ENCODE measurements at regions not wholly inside any gene's neighbourhood (a gene's known extent, or its start where the extent isn't known, plus 50 kb on each side); places are given as distances from the start of the nearest gene placed in this dataset.

DNA sequence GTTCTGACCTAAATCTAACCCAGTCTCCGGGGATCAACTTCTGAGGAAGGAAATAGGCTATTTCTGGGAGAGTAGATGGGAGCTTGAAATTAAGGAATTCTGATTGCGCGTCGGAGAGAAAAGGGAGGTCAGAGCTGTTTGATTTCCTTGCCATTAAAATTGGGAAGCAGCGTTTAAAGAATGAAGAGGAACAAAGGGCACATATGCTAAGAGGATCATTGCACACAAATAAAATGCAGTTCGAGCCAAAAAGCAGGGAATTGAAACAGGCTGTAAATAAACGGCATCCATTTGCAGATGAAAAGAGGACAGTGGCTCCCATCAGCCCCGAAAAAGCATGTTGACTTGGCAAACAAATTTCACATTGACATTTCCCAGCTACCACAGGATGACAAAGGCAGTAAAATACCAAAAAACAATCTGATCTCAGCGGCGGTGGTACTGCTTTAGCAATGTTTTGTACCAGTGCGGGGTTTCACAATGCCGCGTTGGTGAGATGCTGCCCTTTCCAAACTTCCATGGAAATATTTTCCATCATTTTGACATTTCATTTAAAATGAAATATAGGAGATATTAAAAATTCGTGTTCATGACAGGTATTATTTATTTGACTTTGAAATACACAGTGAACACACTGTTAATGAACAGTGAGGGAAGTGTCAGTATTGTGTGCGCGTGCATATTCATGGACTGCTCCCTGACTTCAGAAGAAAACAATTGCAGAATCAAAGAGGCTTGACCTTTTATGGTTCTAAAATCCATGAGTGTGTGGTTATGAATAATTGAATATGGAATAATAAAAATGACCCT, 108.8 kb downstream of the SQOR start:
- no peaks in the 10 kb centered on the region for H3K4me1 ChIP-seq (ENCODE audit: control insufficient read depth in 3 of 3, insufficient read depth in 3 of 3, low read length in 3 of 3)
- no peak overlapping the region for H3K27ac ChIP-seq (ENCODE audit: low read depth, low read length)
- H3K9ac ChIP-seq (ENCODE audit: low read depth in 1 of 3, low read length in 3 of 3) = no peak overlapping the region
- H3K9me3 ChIP-seq (ENCODE audit: control insufficient read depth in 3 of 3, low read length in 3 of 3) = no peaks in the 10 kb centered on the region
- no peaks in the 10 kb centered on the region for H3K36me3 ChIP-seq (ENCODE audit: control insufficient read depth in 3 of 3, insufficient read depth in 3 of 3, low read length in 3 of 3)
- peaks cover 0 to 2% (median 0%) of the 10 kb centered on the region in 3 donors for H3K27me3 ChIP-seq (ENCODE audit: control insufficient read depth in 3 of 3, insufficient read depth in 3 of 3, low read length in 3 of 3)
- H3K4me3 ChIP-seq (ENCODE audit: low read length in 3 of 3) = no peak overlapping the region

DNA sequence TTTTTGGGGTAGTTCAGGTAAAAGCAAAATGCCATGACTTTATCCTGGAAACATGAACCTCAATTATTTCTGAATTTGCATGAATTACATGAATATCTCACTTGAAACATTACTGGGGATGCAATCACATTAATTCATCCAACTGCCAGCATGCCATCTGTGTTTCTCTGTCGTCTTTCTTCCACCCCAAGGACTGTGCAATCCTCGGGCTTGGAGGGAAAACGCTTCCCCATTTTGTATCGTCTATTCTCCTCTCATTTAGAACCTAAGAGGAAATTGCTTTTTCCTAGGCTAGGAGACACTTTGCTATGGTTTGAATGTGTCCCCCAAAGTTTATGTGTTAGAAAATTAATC, 109.4 kb downstream of the SQOR start:
- no peaks in the 10 kb centered on the region for H3K4me1 ChIP-seq (ENCODE audit: control insufficient read depth in 3 of 3, insufficient read depth in 3 of 3, low read length in 3 of 3)
- no peak overlapping the region for H3K27ac ChIP-seq (ENCODE audit: low read depth, low read length)
- H3K4me3 ChIP-seq (ENCODE audit: low read length in 3 of 3) = no peak overlapping the region
- no peaks in the 10 kb centered on the region for H3K36me3 ChIP-seq (ENCODE audit: control insufficient read depth in 3 of 3, insufficient read depth in 3 of 3, low read length in 3 of 3)
- H3K27me3 ChIP-seq (ENCODE audit: control insufficient read depth in 3 of 3, insufficient read depth in 3 of 3, low read length in 3 of 3) = peaks cover 0 to 2% (median 0%) of the 10 kb centered on the region in 3 donors
- H3K9ac ChIP-seq (ENCODE audit: low read depth in 1 of 3, low read length in 3 of 3) = no peak overlapping the region
- H3K9me3 ChIP-seq (ENCODE audit: control insufficient read depth in 3 of 3, low read length in 3 of 3) = no peaks in the 10 kb centered on the region

DNA sequence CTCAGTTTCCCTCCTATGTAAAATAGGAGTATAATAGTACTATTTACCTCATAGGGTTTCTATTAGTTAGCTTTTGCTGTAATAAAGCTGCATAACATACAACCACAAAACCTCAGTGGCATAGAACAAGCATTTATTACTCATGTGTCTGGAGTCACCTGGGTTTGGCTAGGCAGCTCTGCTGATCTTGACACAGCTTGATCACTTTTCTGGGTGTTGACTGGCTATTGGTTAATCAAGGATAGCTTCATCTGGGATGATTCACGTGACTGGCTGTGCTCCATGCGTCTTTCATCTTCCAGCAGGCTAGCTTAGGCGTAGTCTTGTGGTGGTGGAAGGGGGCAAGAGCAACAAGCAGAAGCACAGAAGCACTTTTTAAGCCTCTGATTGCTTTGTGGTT, 112.6 kb downstream of the SQOR start:
- Histone ChIP-seq H3K27ac (ENCODE audit: low read depth, low read length) (no peak overlapping the region), H3K9ac (ENCODE audit: low read depth in 1 of 3, low read length in 3 of 3) (no peak overlapping the region), H3K36me3 (ENCODE audit: control insufficient read depth in 3 of 3, insufficient read depth in 3 of 3, low read length in 3 of 3) (no peaks in the 10 kb centered on the region), H3K4me1 (ENCODE audit: control insufficient read depth in 3 of 3, insufficient read depth in 3 of 3, low read length in 3 of 3) (no peaks in the 10 kb centered on the region), H3K27me3 (ENCODE audit: control insufficient read depth in 3 of 3, insufficient read depth in 3 of 3, low read length in 3 of 3) (no peaks in the 10 kb centered on the region), H3K4me3 (ENCODE audit: low read length in 3 of 3) (no peak overlapping the region), H3K9me3 (ENCODE audit: control insufficient read depth in 3 of 3, low read length in 3 of 3) (no peaks in the 10 kb centered on the region)

DNA sequence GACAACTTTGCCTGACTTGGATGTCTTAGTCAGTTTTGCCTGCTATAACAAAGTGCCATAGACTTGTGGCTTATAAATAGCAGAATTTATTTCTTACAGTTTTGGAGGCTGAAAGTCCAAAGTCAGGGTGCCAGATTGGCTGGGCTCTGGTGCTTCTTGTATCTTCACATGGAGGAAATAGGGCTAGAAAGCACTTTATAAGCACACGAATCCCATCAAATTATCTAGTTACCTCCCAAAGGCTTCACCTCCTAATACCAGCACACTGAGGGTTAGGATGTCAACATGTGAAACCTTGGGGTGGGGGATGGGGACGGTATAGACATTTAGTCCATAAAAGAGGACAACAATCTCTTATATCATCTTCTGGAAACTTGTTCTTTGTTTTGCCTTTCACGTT, 116.8 kb downstream of the SQOR start:
- Histone ChIP-seq H3K4me1 (ENCODE audit: control insufficient read depth in 3 of 3, insufficient read depth in 3 of 3, low read length in 3 of 3) (no peaks in the 10 kb centered on the region), H3K9ac (ENCODE audit: low read depth in 1 of 3, low read length in 3 of 3) (no peak overlapping the region), H3K27ac (ENCODE audit: low read depth, low read length) (no peak overlapping the region), H3K9me3 (ENCODE audit: control insufficient read depth in 3 of 3, low read length in 3 of 3) (no peaks in the 10 kb centered on the region), H3K36me3 (ENCODE audit: control insufficient read depth in 3 of 3, insufficient read depth in 3 of 3, low read length in 3 of 3) (no peaks in the 10 kb centered on the region), H3K4me3 (ENCODE audit: low read length in 3 of 3) (no peak overlapping the region), H3K27me3 (ENCODE audit: control insufficient read depth in 3 of 3, insufficient read depth in 3 of 3, low read length in 3 of 3) (no peaks in the 10 kb centered on the region)

DNA sequence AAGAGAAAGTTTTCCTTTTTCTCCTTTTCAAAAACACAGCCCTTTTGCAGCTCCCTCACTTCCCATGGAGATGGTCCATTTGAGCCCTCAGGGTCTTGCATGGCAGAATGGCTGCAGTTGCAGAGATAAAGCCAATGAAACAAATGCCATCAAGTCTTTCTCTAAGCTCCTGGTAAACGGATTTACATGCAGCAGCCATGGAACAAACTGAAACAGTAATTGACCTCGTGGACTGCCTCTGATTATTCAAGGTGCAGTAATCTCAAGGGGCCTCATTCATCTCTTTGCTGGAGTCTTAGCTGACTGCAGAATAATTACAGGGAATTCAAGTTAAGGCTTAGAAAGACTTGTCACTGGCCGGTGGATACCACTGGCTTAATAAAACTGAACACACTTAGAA, 125.1 kb downstream of the SQOR start:
- Histone ChIP-seq H3K4me1 (ENCODE audit: control insufficient read depth in 3 of 3, insufficient read depth in 3 of 3, low read length in 3 of 3) (no peaks in the 10 kb centered on the region), H3K27me3 (ENCODE audit: control insufficient read depth in 3 of 3, insufficient read depth in 3 of 3, low read length in 3 of 3) (peaks cover 0 to 3% (median 2%) of the 10 kb centered on the region in 3 donors), H3K27ac (ENCODE audit: low read depth, low read length) (no peak overlapping the region), H3K9me3 (ENCODE audit: control insufficient read depth in 3 of 3, low read length in 3 of 3) (peaks cover 0 to 2% (median 0%) of the 10 kb centered on the region in 3 donors), H3K9ac (ENCODE audit: low read depth in 1 of 3, low read length in 3 of 3) (no peak overlapping the region), H3K4me3 (ENCODE audit: low read length in 3 of 3) (no peak overlapping the region), H3K36me3 (ENCODE audit: control insufficient read depth in 3 of 3, insufficient read depth in 3 of 3, low read length in 3 of 3) (no peaks in the 10 kb centered on the region)

DNA sequence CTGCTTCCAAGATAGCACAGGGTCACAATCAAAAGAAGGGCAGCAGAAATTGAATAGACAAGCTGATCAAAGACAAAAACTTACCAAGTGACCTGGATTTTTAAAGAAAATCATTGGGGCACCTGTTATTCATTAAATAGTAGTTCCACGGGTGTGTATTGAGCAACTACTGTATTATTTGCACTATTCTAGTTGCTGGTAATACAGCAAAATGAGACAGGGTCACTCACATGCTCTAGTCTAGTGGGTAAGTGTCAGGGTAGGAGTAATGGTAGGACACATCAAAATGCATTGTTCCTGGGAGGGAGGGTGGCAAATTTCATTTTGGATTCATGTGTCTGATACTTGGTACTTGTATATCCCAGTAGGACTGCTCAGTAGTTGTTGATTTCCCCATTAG, 127.9 kb downstream of the SQOR start:
- Histone ChIP-seq H3K9me3 (ENCODE audit: control insufficient read depth in 3 of 3, low read length in 3 of 3) (peaks cover 0 to 2% (median 0%) of the 10 kb centered on the region in 3 donors), H3K4me3 (ENCODE audit: low read length in 3 of 3) (no peak overlapping the region), H3K36me3 (ENCODE audit: control insufficient read depth in 3 of 3, insufficient read depth in 3 of 3, low read length in 3 of 3) (no peaks in the 10 kb centered on the region), H3K27me3 (ENCODE audit: control insufficient read depth in 3 of 3, insufficient read depth in 3 of 3, low read length in 3 of 3) (peaks cover 0 to 3% (median 2%) of the 10 kb centered on the region in 3 donors), H3K4me1 (ENCODE audit: control insufficient read depth in 3 of 3, insufficient read depth in 3 of 3, low read length in 3 of 3) (no peaks in the 10 kb centered on the region), H3K27ac (ENCODE audit: low read depth, low read length) (no peak overlapping the region), H3K9ac (ENCODE audit: low read depth in 1 of 3, low read length in 3 of 3) (no peak overlapping the region)

DNA sequence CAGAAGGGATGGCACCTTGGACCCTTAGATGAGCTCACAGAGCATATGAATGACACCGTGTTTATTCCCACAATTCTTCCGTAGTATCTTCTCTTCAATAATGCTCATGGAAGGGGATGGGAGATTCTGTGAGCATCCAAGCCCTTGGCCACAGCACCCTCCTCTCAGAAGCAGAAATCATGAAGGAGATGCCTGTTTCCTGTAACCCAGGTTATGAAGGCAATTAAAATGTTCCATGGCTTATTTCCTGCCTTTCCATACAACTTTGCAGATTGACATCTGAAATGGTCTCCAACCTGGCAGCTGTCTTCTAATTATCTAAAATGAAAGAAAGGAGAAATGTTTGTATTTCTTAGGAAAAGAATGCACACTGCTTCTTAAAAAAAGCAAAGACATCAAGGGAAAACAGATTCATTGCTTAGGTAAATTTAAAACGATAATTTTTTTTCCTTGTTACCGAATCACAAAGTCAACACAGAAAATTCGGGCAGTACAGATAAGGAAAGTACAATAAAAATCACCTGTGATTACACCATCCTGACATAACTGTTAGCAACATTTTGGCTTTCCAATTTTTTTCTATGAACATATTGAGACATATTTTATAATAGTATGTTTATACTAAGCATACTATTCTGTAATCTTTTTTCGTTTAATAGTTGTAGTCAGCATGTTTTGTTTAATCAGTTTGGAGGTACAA, 128.5 kb downstream of the SQOR start:
- peaks cover 0 to 2% (median 0%) of the 10 kb centered on the region in 3 donors for H3K9me3 ChIP-seq (ENCODE audit: control insufficient read depth in 3 of 3, low read length in 3 of 3)
- H3K27ac ChIP-seq (ENCODE audit: low read depth, low read length) = no peak overlapping the region
- H3K9ac ChIP-seq (ENCODE audit: low read depth in 1 of 3, low read length in 3 of 3) = no peak overlapping the region
- no peaks in the 10 kb centered on the region for H3K4me1 ChIP-seq (ENCODE audit: control insufficient read depth in 3 of 3, insufficient read depth in 3 of 3, low read length in 3 of 3)
- H3K36me3 ChIP-seq (ENCODE audit: control insufficient read depth in 3 of 3, insufficient read depth in 3 of 3, low read length in 3 of 3) = no peaks in the 10 kb centered on the region
- H3K27me3 ChIP-seq (ENCODE audit: control insufficient read depth in 3 of 3, insufficient read depth in 3 of 3, low read length in 3 of 3) = peaks cover 0 to 3% (median 2%) of the 10 kb centered on the region in 3 donors
- H3K4me3 ChIP-seq (ENCODE audit: low read length in 3 of 3) = no peak overlapping the region

DNA sequence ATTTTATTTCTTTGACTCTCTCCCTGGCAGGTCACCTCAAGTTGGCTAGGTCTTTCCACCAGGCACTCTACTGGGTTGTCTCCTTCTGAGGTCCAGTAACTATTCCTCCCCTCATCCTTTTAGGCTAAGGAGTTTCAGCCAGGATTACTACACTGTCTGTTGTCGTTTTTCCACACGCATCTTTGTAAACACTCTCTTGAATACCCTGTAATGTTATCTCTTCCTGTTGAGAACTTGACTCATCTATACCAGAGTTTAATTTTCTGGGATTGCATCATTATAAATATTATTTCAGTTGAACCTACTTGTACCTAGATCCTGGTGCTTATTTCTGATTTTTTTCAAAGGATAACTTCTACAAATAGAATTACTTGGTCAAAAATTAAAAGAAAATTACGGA, 138.3 kb downstream of the SQOR start:
- Histone ChIP-seq H3K4me1 (ENCODE audit: control insufficient read depth in 3 of 3, insufficient read depth in 3 of 3, low read length in 3 of 3) (no peaks in the 10 kb centered on the region), H3K36me3 (ENCODE audit: control insufficient read depth in 3 of 3, insufficient read depth in 3 of 3, low read length in 3 of 3) (no peaks in the 10 kb centered on the region), H3K27ac (ENCODE audit: low read depth, low read length) (no peak overlapping the region), H3K9ac (ENCODE audit: low read depth in 1 of 3, low read length in 3 of 3) (no peak overlapping the region), H3K27me3 (ENCODE audit: control insufficient read depth in 3 of 3, insufficient read depth in 3 of 3, low read length in 3 of 3) (peaks cover 0 to 5% (median 0%) of the 10 kb centered on the region in 3 donors), H3K9me3 (ENCODE audit: control insufficient read depth in 3 of 3, low read length in 3 of 3) (no peaks in the 10 kb centered on the region), H3K4me3 (ENCODE audit: low read length in 3 of 3) (no peak overlapping the region)

DNA sequence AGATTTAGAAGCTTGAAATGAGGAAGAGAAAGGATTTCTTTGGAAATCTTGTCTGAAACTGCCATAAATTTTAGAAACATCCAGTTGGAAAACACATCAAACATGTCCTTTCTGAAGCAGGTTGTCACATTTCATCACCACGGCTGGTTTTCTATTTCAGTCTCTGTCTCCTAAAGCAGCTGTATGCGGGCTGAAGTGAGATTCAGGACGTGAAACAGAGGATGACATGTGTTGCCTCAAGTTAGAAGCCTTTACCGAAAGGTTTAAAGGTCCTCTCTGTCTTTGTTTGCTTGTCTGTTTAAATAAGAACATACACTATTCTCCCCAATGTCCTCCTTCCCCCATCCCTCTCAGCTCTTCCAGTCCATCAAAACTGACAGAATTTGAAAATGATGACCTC, 141.9 kb downstream of the SQOR start:
- no peak overlapping the region for H3K4me3 ChIP-seq (ENCODE audit: low read length in 3 of 3)
- H3K27me3 ChIP-seq (ENCODE audit: control insufficient read depth in 3 of 3, insufficient read depth in 3 of 3, low read length in 3 of 3) = peaks cover 2 to 5% (median 2%) of the 10 kb centered on the region in 3 donors
- H3K27ac ChIP-seq (ENCODE audit: low read depth, low read length) = no peak overlapping the region
- H3K4me1 ChIP-seq (ENCODE audit: control insufficient read depth in 3 of 3, insufficient read depth in 3 of 3, low read length in 3 of 3) = no peaks in the 10 kb centered on the region
- no peak overlapping the region for H3K9ac ChIP-seq (ENCODE audit: low read depth in 1 of 3, low read length in 3 of 3)
- no peaks in the 10 kb centered on the region for H3K9me3 ChIP-seq (ENCODE audit: control insufficient read depth in 3 of 3, low read length in 3 of 3)
- no peaks in the 10 kb centered on the region for H3K36me3 ChIP-seq (ENCODE audit: control insufficient read depth in 3 of 3, insufficient read depth in 3 of 3, low read length in 3 of 3)

DNA sequence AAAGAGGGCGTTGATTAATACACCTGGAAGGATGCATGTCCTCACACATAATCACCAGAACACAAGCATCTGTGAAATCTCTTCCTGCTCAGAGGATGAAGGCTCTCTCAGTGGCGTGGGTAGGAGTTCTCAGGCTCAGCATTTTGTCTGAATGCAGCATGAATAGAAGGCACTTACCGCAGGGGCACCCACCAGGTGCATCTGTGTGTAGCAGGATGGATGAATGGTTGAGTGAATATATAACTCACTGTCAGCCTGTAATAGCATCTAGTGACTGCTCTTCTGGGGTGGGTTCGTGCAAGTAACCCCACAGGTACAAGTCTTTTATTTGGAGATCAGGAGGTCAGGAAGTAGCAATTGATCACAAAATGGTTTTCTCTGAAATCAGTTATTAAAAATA, 143.0 kb downstream of the SQOR start:
- Histone ChIP-seq H3K4me3 (ENCODE audit: low read length in 3 of 3) (no peak overlapping the region), H3K4me1 (ENCODE audit: control insufficient read depth in 3 of 3, insufficient read depth in 3 of 3, low read length in 3 of 3) (no peaks in the 10 kb centered on the region)

More for the DNA sequence above, 143.0 kb downstream of the SQOR start:
- H3K9me3 ChIP-seq (ENCODE audit: control insufficient read depth in 3 of 3, low read length in 3 of 3) = no peaks in the 10 kb centered on the region
- no peak overlapping the region for H3K27ac ChIP-seq (ENCODE audit: low read depth, low read length)
- no peaks in the 10 kb centered on the region for H3K36me3 ChIP-seq (ENCODE audit: control insufficient read depth in 3 of 3, insufficient read depth in 3 of 3, low read length in 3 of 3)
- peaks cover 3 to 9% (median 6%) of the 10 kb centered on the region in 3 donors for H3K27me3 ChIP-seq (ENCODE audit: control insufficient read depth in 3 of 3, insufficient read depth in 3 of 3, low read length in 3 of 3)
- no peak overlapping the region for H3K9ac ChIP-seq (ENCODE audit: low read depth in 1 of 3, low read length in 3 of 3)
